Keratinocyte (primary cell): ENCODE measurements at regions not wholly inside any gene's neighbourhood (a gene's known extent, or its start where the extent isn't known, plus 50 kb on each side); places are given as distances from the start of the nearest gene placed in this dataset.

Source experiments
- DNase-seq: peaks from one replicate; pipeline ENCODE4 v3.0.0-alpha.2; 2011; ENCODE audit warnings: low read depth, missing footprints, low spot score
- FAIRE-seq: peaks from 2 replicates; lab custom pipeline; 2011; peaks lifted over from hg19 to GRCh38; lab: Jason Lieb, UNC
- H2AFZ ChIP-seq: 2 replicates; pipeline ENCODE4 v1.6.0; 2012; ENCODE audit warnings: low read length, control low read depth, inconsistent platforms; ENCODE audit not compliant: control insufficient read depth
- H3K27ac ChIP-seq: 2 replicates; pipeline ENCODE4 v1.5.1; 2011; ENCODE audit warnings: low read length; ENCODE audit not compliant: control insufficient read depth, insufficient read depth
- H3K27me3 ChIP-seq: 3 replicates; pipeline ENCODE4 v1.6.0; 2011; ENCODE audit warnings: low read length; ENCODE audit not compliant: control insufficient read depth, insufficient read depth; ENCODE audit errors: extremely low read depth
- H3K36me3 ChIP-seq, 2 experiments: 2 replicates in 1 of 2; 3 replicates in 1 of 2; pipeline ENCODE4 v1.5.1; 2011; ENCODE audit warnings: low read length in 2 of 2, mild to moderate bottlenecking in 1 of 2; ENCODE audit not compliant: control insufficient read depth in 2 of 2, insufficient read depth in 2 of 2; ENCODE audit errors: extremely low read depth in 1 of 2
- H3K4me1 ChIP-seq: 3 replicates; pipeline ENCODE4 v1.5.1; 2011; ENCODE audit warnings: low read length; ENCODE audit not compliant: control insufficient read depth, insufficient read depth; ENCODE audit errors: extremely low read depth
- H3K4me2 ChIP-seq: 3 replicates; pipeline ENCODE4 v1.6.0; 2011; ENCODE audit warnings: low read depth, low read length; ENCODE audit not compliant: control insufficient read depth, insufficient read depth; ENCODE audit errors: extremely low read depth
- H3K4me3 ChIP-seq, 3 experiments: fragments of 200-600 bp in 1 of 3; sonication (generic) in 1 of 3; 2 replicates in 2 of 3; 3 replicates in 1 of 3; pipeline ENCODE4 v1.5.1; 2011 to 2016; ENCODE audit warnings: low read length in 3 of 3, mild to moderate bottlenecking in 3 of 3, control low read depth in 2 of 3, inconsistent platforms in 1 of 3, low read depth in 1 of 3, mixed read lengths in 1 of 3, mixed run types in 1 of 3, moderate library complexity in 1 of 3; ENCODE audit not compliant: control insufficient read depth in 2 of 3, insufficient read depth in 2 of 3; ENCODE audit errors: extremely low read depth in 1 of 3
- H3K79me2 ChIP-seq: 2 replicates; pipeline ENCODE4 v1.6.0; 2012; ENCODE audit warnings: low read length; ENCODE audit not compliant: control insufficient read depth, insufficient read depth
- H3K9ac ChIP-seq: 3 replicates; pipeline ENCODE4 v1.6.0; 2011; ENCODE audit warnings: low read length; ENCODE audit not compliant: control insufficient read depth, insufficient read depth; ENCODE audit errors: extremely low read depth
- H3K9me1 ChIP-seq: 3 replicates; pipeline ENCODE4 v1.6.0; 2011; ENCODE audit warnings: low read length; ENCODE audit not compliant: control insufficient read depth, insufficient read depth; ENCODE audit errors: extremely low read depth
- H3K9me3 ChIP-seq: 2 replicates; pipeline ENCODE4 v1.5.1; 2012; ENCODE audit warnings: low read depth, low read length; ENCODE audit not compliant: control insufficient read depth
- H4K20me1 ChIP-seq: 3 replicates; pipeline ENCODE4 v1.6.0; 2011; ENCODE audit warnings: low read length; ENCODE audit not compliant: control insufficient read depth, insufficient read depth; ENCODE audit errors: extremely low read depth
- CTCF ChIP-seq, 3 experiments: IDR thresholded peaks in 1 of 3; conservative IDR thresholded peaks in 1 of 3; optimal IDR thresholded peaks in 1 of 3; 2 replicates in 2 of 3; 3 replicates in 1 of 3; pipeline versions ENCODE3 to v1.5.1; 2011; ENCODE audit warnings: low read length in 3 of 3, mild to moderate bottlenecking in 3 of 3, moderate library complexity in 2 of 3, control low read depth in 1 of 3, inconsistent platforms in 1 of 3; ENCODE audit not compliant: insufficient read depth in 2 of 3; ENCODE audit errors: extremely low read depth in 1 of 3
- EZH2 ChIP-seq: IDR thresholded peaks from one replicate; pipeline ENCODE4 v1.6.1; 2012; ENCODE audit warnings: inconsistent platforms, mild to moderate bottlenecking, low read length, moderate library complexity
- dilution Hi-C: fragments of 300-500 bp; cut with MboI; formaldehyde crosslinking; loops from one replicate; pipeline ENCODE4 v1.7.0; 2020; ENCODE audit warnings: low sequenced_read_pairs; ENCODE audit not compliant: extremely low pct_ligation_motif_present

GRCh38 chr1:217019475-217019874 lies 296.2 kb upstream of the ESRRG start:
- Histone ChIP-seq H2AFZ (no peak overlapping the region), H3K9me3 (no peaks in the 10 kb centered on the region), H3K9me1 (no peaks in the 10 kb centered on the region), H3K4me2 (no peak overlapping the region), H3K79me2 (no peaks in the 10 kb centered on the region), H3K9ac (no peak overlapping the region), H3K4me1 (no peaks in the 10 kb centered on the region), H4K20me1 (no peaks in the 10 kb centered on the region), H3K27me3 (no peaks in the 10 kb centered on the region), H3K27ac (no peak overlapping the region), H3K36me3 (no peaks in the 10 kb centered on the region), H3K4me3 (no peak overlapping the region)
- dilution Hi-C loops: no loop called here
- peak; percentile 9 for FAIRE-seq
- DNase-seq: no peak
- TF ChIP-seq EZH2: no peak
- TF ChIP-seq CTCF (optimal IDR thresholded peaks at IDR 0.05 in 1 of 3, IDR thresholded peaks at IDR 0.05 in 1 of 3, conservative IDR thresholded peaks at IDR 0.05 in 1 of 3; ENCODE audit: extremely low read depth in 1 of 3, insufficient read depth in 2 of 3, low read length in 3 of 3): no peak

DNA sequence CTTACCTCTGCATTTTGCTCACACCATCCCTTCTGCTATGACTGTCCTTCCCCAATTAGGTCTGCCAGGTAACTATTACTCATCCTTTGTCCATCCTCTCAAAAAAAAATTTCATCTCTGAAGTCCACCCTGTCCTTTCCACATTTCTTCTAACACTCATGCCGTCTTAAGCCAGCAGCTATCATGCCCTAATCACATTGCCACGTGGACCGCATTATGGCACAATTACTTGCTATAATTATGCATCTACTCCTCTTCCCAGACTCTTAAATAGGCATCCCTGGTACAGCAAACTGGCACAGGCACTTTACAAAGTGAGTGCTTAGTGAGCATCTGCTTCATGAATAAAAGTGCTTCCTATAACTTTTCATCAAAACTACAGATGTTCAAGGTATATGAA lies 295.4 kb upstream of the ESRRG start:
- no peaks in the 10 kb centered on the region for H3K9me1 ChIP-seq
- H4K20me1 ChIP-seq: no peaks in the 10 kb centered on the region
- no peaks in the 10 kb centered on the region for H3K27me3 ChIP-seq
- DNase-seq: no peak
- no peak for FAIRE-seq
- H3K27ac ChIP-seq: no peak overlapping the region
- no peak overlapping the region for H3K9ac ChIP-seq
- TF ChIP-seq EZH2 (no peak), CTCF (optimal IDR thresholded peaks at IDR 0.05 in 1 of 3, IDR thresholded peaks at IDR 0.05 in 1 of 3, conservative IDR thresholded peaks at IDR 0.05 in 1 of 3; ENCODE audit: extremely low read depth in 1 of 3, insufficient read depth in 2 of 3, low read length in 3 of 3) (no peak)
- no peaks in the 10 kb centered on the region for H3K79me2 ChIP-seq
- no peak overlapping the region for H3K4me3 ChIP-seq
- H3K36me3 ChIP-seq: no peaks in the 10 kb centered on the region
- H3K4me2 ChIP-seq: no peak overlapping the region
- no peak overlapping the region for H2AFZ ChIP-seq
- dilution Hi-C loops: no loop called here
- H3K9me3 ChIP-seq: no peaks in the 10 kb centered on the region
- no peaks in the 10 kb centered on the region for H3K4me1 ChIP-seq
